GM21390 (cell line): ENCODE measurements at regions not wholly inside any gene's neighbourhood (a gene's known extent, or its start where the extent isn't known, plus 50 kb on each side); places are given as distances from the start of the nearest gene placed in this dataset.

Source experiments
- ATAC-seq: cut with Tn5 transposase; IDR thresholded peaks from one replicate; pipeline ENCODE4 v1.9.1; 2021; ENCODE audit not compliant: unreplicated experiment

- ATAC-seq: no peak
Measured at GRCh38 chr14:31964490-31964889, 112.6 kb upstream of the ARHGAP5 start.

GRCh38 chr14:31965071-31965734, 111.9 kb upstream of the ARHGAP5 start:
- no peak for ATAC-seq

- ATAC-seq: no peak
Measured at GRCh38 chr14:31965735-31966598, 111.1 kb upstream of the ARHGAP5 start.

GRCh38 chr14:31966896-31967668, 110.0 kb upstream of the ARHGAP5 start:
- no peak for ATAC-seq

- no peak for ATAC-seq
Measured at GRCh38 chr14:31967669-31967975, 109.5 kb upstream of the ARHGAP5 start.

- no peak for ATAC-seq
Measured at GRCh38 chr14:31968107-31968810, 108.8 kb upstream of the ARHGAP5 start.

- no peak for ATAC-seq
Measured at GRCh38 chr14:31968956-31969698, 108.0 kb upstream of the ARHGAP5 start.

- no peak for ATAC-seq
Measured at GRCh38 chr14:31969699-31970240, 107.3 kb upstream of the ARHGAP5 start.

GRCh38 chr14:31970744-31971143, 106.4 kb upstream of the ARHGAP5 start:
- ATAC-seq: no peak

- ATAC-seq: no peak
Measured at GRCh38 chr14:31971612-31972011, 105.5 kb upstream of the ARHGAP5 start.

- no peak for ATAC-seq
Measured at GRCh38 chr14:31977001-31977556, 100.0 kb upstream of the ARHGAP5 start.

- no peak for ATAC-seq
Measured at GRCh38 chr14:31978423-31978822, 98.7 kb upstream of the ARHGAP5 start.

- no peak for ATAC-seq
Measured at GRCh38 chr14:31982642-31983041, 94.5 kb upstream of the ARHGAP5 start.

GRCh38 chr14:31986405-31986804, 90.7 kb upstream of the ARHGAP5 start:
- no peak for ATAC-seq

- no peak for ATAC-seq
Measured at GRCh38 chr14:31987721-31988120, 89.4 kb upstream of the ARHGAP5 start.

GRCh38 chr14:31988244-31988643, 88.9 kb upstream of the ARHGAP5 start:
- no peak for ATAC-seq

GRCh38 chr14:31990183-31990857, 86.8 kb upstream of the ARHGAP5 start:
- ATAC-seq: no peak

GRCh38 chr14:31990926-31991572, 86.1 kb upstream of the ARHGAP5 start:
- no peak for ATAC-seq

GRCh38 chr14:31992011-31992447, 85.1 kb upstream of the ARHGAP5 start:
- no peak for ATAC-seq
